PC-3 (cell line): ENCODE measurements at regions not wholly inside any gene's neighbourhood (a gene's known extent, or its start where the extent isn't known, plus 50 kb on each side); places are given as distances from the start of the nearest gene placed in this dataset.

Source experiments
- ATAC-seq: fragments of 200-7000 bp; cut with Tn5 transposase; 2 replicates; pipeline ENCODE4 v1.9.1; 2020; ENCODE audit warnings: mild to moderate bottlenecking, moderate library complexity
- BruUV-seq: library from RNA; stranded (reverse); fragments of 400-500 nt; replicated peaks from 2 replicates; lab custom pipeline; 2021; lab: Mats Ljungman, UMichigan
- CTCF ChIA-PET: fragments of 300-600 bp; sonication (Branson Sonifier 250); formaldehyde crosslinking; loops from one replicate; lab custom pipeline; 2022; ENCODE audit warnings: antibody characterized with exemption; lab: Charles Lee
- POLR2A ChIA-PET: fragments of 300-600 bp; sonication (Branson Sonifier 250); formaldehyde crosslinking; loops from one replicate; lab custom pipeline; 2022; ENCODE audit warnings: antibody characterized with exemption; ENCODE audit not compliant: unreplicated experiment; lab: Charles Lee
- DNase-seq: peaks from one replicate; pipeline ENCODE4 v3.0.0-alpha.2; 2015
- H2AFZ ChIP-seq: fragments of 300-600 bp; sonication (generic); 2 replicates; pipeline ENCODE4 v1.6.0; 2016; ENCODE audit warnings: antibody characterized with exemption, low read length
- H3F3A ChIP-seq: fragments of 300-600 bp; sonication (generic); one replicate; pipeline ENCODE4 v1.6.0; 2017; ENCODE audit warnings: antibody characterized with exemption, low read length, control low read depth, mild to moderate bottlenecking; ENCODE audit not compliant: unreplicated experiment
- H3K27ac ChIP-seq: fragments of 300-600 bp; sonication (generic); 2 replicates; pipeline ENCODE4 v1.5.1; 2016; ENCODE audit warnings: mild to moderate bottlenecking, low read length
- H3K27me3 ChIP-seq: fragments of 300-600 bp; sonication (generic); 2 replicates; pipeline ENCODE4 v1.6.1; 2016; ENCODE audit warnings: low read length, mixed read lengths
- H3K36me3 ChIP-seq: fragments of 300-600 bp; sonication (generic); 2 replicates; pipeline ENCODE4 v1.6.1; 2016; ENCODE audit warnings: low read depth, mixed run types, low read length, mixed read lengths
- H3K4me1 ChIP-seq: fragments of 300-600 bp; sonication (generic); 2 replicates; pipeline ENCODE4 v1.5.1; 2016; ENCODE audit warnings: low read length; ENCODE audit not compliant: insufficient read depth
- H3K4me2 ChIP-seq: fragments of 300-600 bp; sonication (generic); 2 replicates; pipeline ENCODE4 v1.6.0; 2016; ENCODE audit warnings: low read length
- H3K4me3 ChIP-seq: fragments of 300-600 bp; sonication (generic); 2 replicates; pipeline ENCODE4 v1.5.1; 2016; ENCODE audit warnings: mild to moderate bottlenecking, low read length, mixed read lengths
- H3K79me2 ChIP-seq: fragments of 300-600 bp; sonication (generic); 2 replicates; pipeline ENCODE4 v1.6.1; 2017; ENCODE audit warnings: low read length, mixed read lengths
- H3K9ac ChIP-seq: fragments of 300-600 bp; sonication (generic); 2 replicates; pipeline ENCODE4 v1.6.0; 2016; ENCODE audit warnings: mild to moderate bottlenecking, low read length
- H3K9me2 ChIP-seq: fragments of 300-600 bp; sonication (generic); replicated peaks from 2 replicates; pipeline ENCODE4 v1.6.1; 2016; ENCODE audit warnings: mixed run types, low read length, mixed read lengths
- H3K9me3 ChIP-seq: fragments of 300-600 bp; sonication (generic); 2 replicates; pipeline ENCODE4 v1.6.1; 2016; ENCODE audit warnings: low read length, mixed read lengths
- H4K20me1 ChIP-seq: fragments of 300-600 bp; sonication (generic); 2 replicates; pipeline ENCODE4 v1.6.1; 2016; ENCODE audit warnings: low read length, mixed read lengths
- CTCF ChIP-seq: fragments of 300-600 bp; sonication (generic); conservative IDR thresholded peaks from 2 replicates; pipeline ENCODE4 v1.5.1; 2017; ENCODE audit warnings: antibody characterized with exemption, low read depth, mild to moderate bottlenecking, low read length
- EZH2 ChIP-seq: fragments of 300-600 bp; sonication (generic); IDR thresholded peaks from one replicate; pipeline ENCODE4 v1.6.1; 2017; ENCODE audit warnings: antibody characterized with exemption, mild to moderate bottlenecking, low read length; ENCODE audit not compliant: unreplicated experiment
- EZH2phosphoT487 ChIP-seq: fragments of 300-600 bp; sonication (generic); IDR thresholded peaks from 2 replicates; pipeline ENCODE4 v1.6.1; 2018; ENCODE audit warnings: mild to moderate bottlenecking, antibody characterized with exemption, low read length, borderline replicate concordance
- intact Hi-C: fragments of 100-400 bp; cut with micrococcal nuclease; formaldehyde crosslinking; loops from 2 replicates; pipeline ENCODE4 v1.9.0; 2023

DNA sequence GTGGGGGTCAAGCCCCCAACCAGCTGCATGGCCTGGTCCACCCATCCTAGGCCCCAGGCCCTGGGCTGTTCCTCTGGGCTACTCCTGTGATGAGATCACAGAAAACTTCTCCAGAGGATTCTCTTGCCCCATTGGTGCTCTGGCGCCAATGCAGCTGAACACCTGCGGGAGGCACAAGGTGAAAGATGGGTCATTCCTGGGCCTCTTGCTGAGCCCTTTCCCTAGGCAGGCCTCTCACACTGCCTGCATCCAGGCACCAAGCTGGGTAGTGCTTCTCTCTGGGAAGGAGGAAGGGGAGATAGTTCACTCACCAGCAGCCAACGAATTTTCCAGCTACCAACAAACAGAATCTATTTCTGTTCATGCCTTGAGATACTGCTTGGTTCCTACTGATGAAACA is 142.1 kb downstream of the PXDC1 start:
- no peak for DNase-seq
- H3K79me2 ChIP-seq = no peaks in the 10 kb centered on the region
- intact Hi-C loops = no loop called here
- H3K4me2 ChIP-seq = peak overlapping the region; percentile 60
- no peaks in the 10 kb centered on the region for H3K9me2 ChIP-seq
- no peak overlapping the region for H3K9ac ChIP-seq
- CTCF ChIA-PET = no interaction called here
- no peak overlapping the region for H2AFZ ChIP-seq
- H3F3A ChIP-seq = no peaks in the 10 kb centered on the region
- POLR2A ChIA-PET = interaction anchor here (0.6 kb wide), 1 partner anchor 111 kb away, joined by 3 read pairs; no protein-coding TSS in a partner anchor
- peak overlapping the region; percentile 78 for H3K27ac ChIP-seq
- H3K4me3 ChIP-seq = no peak overlapping the region
- H4K20me1 ChIP-seq = no peaks in the 10 kb centered on the region
- BruUV-seq = no TSS peak
- no peaks in the 10 kb centered on the region for H3K36me3 ChIP-seq
- TF ChIP-seq CTCF (no peak), EZH2 (no peak)
- ATAC-seq = no peak
- H3K9me3 ChIP-seq = no peaks in the 10 kb centered on the region
- H3K4me1 ChIP-seq = peaks cover 38% of the 10 kb centered on the region
- no peaks in the 10 kb centered on the region for H3K27me3 ChIP-seq

DNA sequence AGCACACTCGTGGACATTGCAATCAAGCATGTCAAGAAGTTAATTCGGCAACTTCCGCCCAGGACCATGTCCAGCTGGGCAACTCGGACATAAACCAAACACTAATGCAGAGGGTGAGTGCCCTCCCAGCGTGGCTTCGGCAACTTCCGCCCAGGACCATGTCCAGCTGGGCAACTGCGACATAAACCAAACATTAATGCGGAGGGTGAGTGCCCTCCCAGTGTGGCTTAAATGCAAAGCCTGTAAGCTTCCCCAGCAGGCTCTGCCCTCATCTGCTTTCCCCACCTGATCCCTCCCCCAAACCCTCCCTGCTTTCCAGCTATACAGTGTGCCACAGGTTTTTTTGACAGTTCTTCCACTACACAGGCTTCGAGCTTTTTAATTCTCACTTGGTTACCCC is 143.4 kb downstream of the PXDC1 start:
- intact Hi-C loops = no loop called here
- TF ChIP-seq EZH2phosphoT487 = no peak
- no peak for TF ChIP-seq EZH2
- TF ChIP-seq CTCF = no peak
- BruUV-seq = no TSS peak
- Histone ChIP-seq H3K4me1 (peaks cover 37% of the 10 kb centered on the region), H3K36me3 (no peaks in the 10 kb centered on the region), H3K79me2 (no peaks in the 10 kb centered on the region), H3F3A (no peaks in the 10 kb centered on the region), H3K9me2 (no peaks in the 10 kb centered on the region), H3K27me3 (no peaks in the 10 kb centered on the region), H4K20me1 (no peaks in the 10 kb centered on the region), H3K4me3 (no peak overlapping the region), H2AFZ (no peak overlapping the region), H3K9me3 (no peaks in the 10 kb centered on the region), H3K9ac (no peak overlapping the region), H3K27ac (no peak overlapping the region), H3K4me2 (no peak overlapping the region)
- ATAC-seq = no peak
- POLR2A ChIA-PET = no interaction called here
- no peak for DNase-seq
- CTCF ChIA-PET = no interaction called here

GRCh38 chr6:3607599-3607998 is 143.9 kb downstream of the PXDC1 start:
- Histone ChIP-seq H4K20me1 (no peaks in the 10 kb centered on the region), H3K79me2 (no peaks in the 10 kb centered on the region), H3K4me1 (peaks cover 33% of the 10 kb centered on the region), H3K9ac (no peak overlapping the region), H3F3A (no peaks in the 10 kb centered on the region), H2AFZ (no peak overlapping the region), H3K9me2 (no peaks in the 10 kb centered on the region), H3K36me3 (no peaks in the 10 kb centered on the region), H3K27ac (no peak overlapping the region), H3K4me3 (no peak overlapping the region), H3K27me3 (no peaks in the 10 kb centered on the region), H3K4me2 (no peak overlapping the region), H3K9me3 (no peaks in the 10 kb centered on the region)
- CTCF ChIA-PET = no interaction called here
- intact Hi-C loops = no loop called here
- BruUV-seq = no TSS peak
- ATAC-seq (no peak), DNase-seq (no peak)
- POLR2A ChIA-PET = no interaction called here
- no peak for TF ChIP-seq CTCF
- TF ChIP-seq EZH2 = no peak
- no peak for TF ChIP-seq EZH2phosphoT487
